Endothelial cell of umbilical vein (primary cell): ENCODE measurements at regions not wholly inside any gene's neighbourhood (a gene's known extent, or its start where the extent isn't known, plus 50 kb on each side); places are given as distances from the start of the nearest gene placed in this dataset.

Experiments
- BruUV-seq: library from RNA; stranded (reverse); fragments of 400-500 nt; replicated peaks from 2 replicates; lab custom pipeline; 2021; lab: Mats Ljungman, UMichigan
- CTCF ChIA-PET: fragments of 300-600, 350-600 bp; sonication (Branson Sonifier 250); formaldehyde crosslinking; loops from one replicate; lab custom pipeline; 2021; ENCODE audit warnings: antibody characterized with exemption, inconsistent platforms; lab: Charles Lee
- POLR2A ChIA-PET: fragments of 300-600, 350-600 bp; sonication (Branson Sonifier 250); formaldehyde crosslinking; loops from one replicate; lab custom pipeline; 2021; ENCODE audit warnings: antibody characterized with exemption, inconsistent platforms; lab: Charles Lee
- DNase-seq: peaks from one replicate; pipeline ENCODE4 v3.0.0-alpha.2; 2011; ENCODE audit warnings: low read depth, low spot score
- FAIRE-seq: peaks from 2 replicates; lab custom pipeline; 2011; peaks lifted over from hg19 to GRCh38; lab: Jason Lieb, UNC
- H2AFZ ChIP-seq: 2 replicates; pipeline ENCODE4 v1.6.0; 2012; ENCODE audit warnings: low read depth, low read length, control low read depth, inconsistent platforms
- H3K27ac ChIP-seq: 2 replicates; pipeline ENCODE4 v1.5.1; 2011; ENCODE audit warnings: low read depth, mild to moderate bottlenecking, control low read depth, low read length, moderate library complexity; ENCODE audit not compliant: insufficient read depth
- H3K27me3 ChIP-seq, 2 experiments: 2 replicates each; pipeline versions ENCODE4 v1.6.0 to v1.6.1; 2011; ENCODE audit warnings: low read length in 2 of 2, mixed read lengths in 1 of 2; ENCODE audit not compliant: control insufficient read depth in 2 of 2, insufficient read depth in 2 of 2
- H3K36me3 ChIP-seq, 2 experiments: 2 replicates in 1 of 2; 3 replicates in 1 of 2; pipeline ENCODE4 v1.5.1; 2011; ENCODE audit warnings: low read length in 2 of 2, mild to moderate bottlenecking in 1 of 2, moderate library complexity in 1 of 2; ENCODE audit not compliant: control insufficient read depth in 2 of 2, insufficient read depth in 2 of 2; ENCODE audit errors: extremely low read depth in 1 of 2
- H3K4me1 ChIP-seq: 3 replicates; pipeline ENCODE4 v1.5.1; 2011; ENCODE audit warnings: mild to moderate bottlenecking, low read length; ENCODE audit not compliant: control insufficient read depth, insufficient read depth; ENCODE audit errors: extremely low read depth
- H3K4me2 ChIP-seq: 2 replicates; pipeline ENCODE4 v1.6.1; 2011; ENCODE audit warnings: low read length, control low read depth, mixed read lengths; ENCODE audit not compliant: insufficient read depth
- H3K4me3 ChIP-seq, 3 experiments: fragments of 200-600 bp in 1 of 3; sonication (generic), shearing (Covaris generic) in 1 of 3; replicated peaks in 1 of 3; 2 replicates each; pipeline ENCODE4 v1.5.1; 2011 to 2016; ENCODE audit warnings: control low read depth in 3 of 3, low read length in 3 of 3, mild to moderate bottlenecking in 2 of 3, inconsistent platforms in 1 of 3, low read depth in 1 of 3, moderate library complexity in 1 of 3; ENCODE audit not compliant: insufficient read depth in 1 of 3
- H3K79me2 ChIP-seq: 2 replicates; pipeline ENCODE4 v1.6.0; 2012; ENCODE audit warnings: low read length, inconsistent platforms; ENCODE audit not compliant: control insufficient read depth, insufficient read depth
- H3K9ac ChIP-seq: replicated peaks from 2 replicates; pipeline ENCODE3; 2011; ENCODE audit warnings: low read length, control low read depth; ENCODE audit not compliant: insufficient read depth; ENCODE audit errors: extremely low read depth
- H3K9me1 ChIP-seq: replicated peaks from 3 replicates; pipeline ENCODE4 v1.6.0; 2011; ENCODE audit warnings: mild to moderate bottlenecking, low read length; ENCODE audit not compliant: control insufficient read depth, insufficient read depth; ENCODE audit errors: extremely low read depth
- H3K9me3 ChIP-seq: replicated peaks from 2 replicates; pipeline ENCODE4 v1.5.1; 2012; ENCODE audit warnings: low read length, inconsistent platforms; ENCODE audit not compliant: control insufficient read depth, insufficient read depth
- H4K20me1 ChIP-seq: replicated peaks from 2 replicates; pipeline ENCODE3; 2011; ENCODE audit warnings: mild to moderate bottlenecking, low read length; ENCODE audit not compliant: control insufficient read depth, insufficient read depth; ENCODE audit errors: extremely low read depth
- EZH2 ChIP-seq: IDR thresholded peaks from 2 replicates; pipeline ENCODE4 v1.6.1; 2012; ENCODE audit warnings: borderline replicate concordance, low read depth, mild to moderate bottlenecking, moderate library complexity, low read length, inconsistent platforms; ENCODE audit not compliant: severe bottlenecking
- GATA2 ChIP-seq: IDR thresholded peaks from 2 replicates; pipeline ENCODE4 v1.7.0; 2011; ENCODE audit warnings: low read depth, mild to moderate bottlenecking, moderate library complexity, mixed read lengths, low read length; ENCODE audit not compliant: insufficient read length, insufficient read depth
- JUN ChIP-seq: IDR thresholded peaks from 2 replicates; pipeline ENCODE4 v1.6.1; 2011; ENCODE audit warnings: borderline replicate concordance, low read depth; ENCODE audit not compliant: insufficient read length, insufficient read depth
- MYC ChIP-seq: IDR thresholded peaks from one replicate; pipeline ENCODE4 v1.6.1; 2011; ENCODE audit warnings: mild to moderate bottlenecking, low read depth, low read length
- POLR2A ChIP-seq: IDR thresholded peaks from 2 replicates; pipeline ENCODE4 v1.6.1; 2012; ENCODE audit warnings: low read depth, mild to moderate bottlenecking, control low read depth, low read length
- POLR2AphosphoS5 ChIP-seq: IDR thresholded peaks from 2 replicates; pipeline ENCODE4 v1.6.1; 2012; ENCODE audit warnings: low read depth, mild to moderate bottlenecking, control low read depth, low read length, moderate library complexity; ENCODE audit not compliant: insufficient read depth
- dilution Hi-C: fragments of 300-500 bp; cut with MboI; formaldehyde crosslinking; loops from one replicate; pipeline ENCODE4 v1.15.0; 2019; ENCODE audit warnings: low sequenced_read_pairs; ENCODE audit not compliant: extremely low pct_ligation_motif_present
- intact Hi-C: fragments of 100-400 bp; cut with micrococcal nuclease; formaldehyde crosslinking; loops from one replicate; pipeline ENCODE4 v1.10.0; 2022

DNA sequence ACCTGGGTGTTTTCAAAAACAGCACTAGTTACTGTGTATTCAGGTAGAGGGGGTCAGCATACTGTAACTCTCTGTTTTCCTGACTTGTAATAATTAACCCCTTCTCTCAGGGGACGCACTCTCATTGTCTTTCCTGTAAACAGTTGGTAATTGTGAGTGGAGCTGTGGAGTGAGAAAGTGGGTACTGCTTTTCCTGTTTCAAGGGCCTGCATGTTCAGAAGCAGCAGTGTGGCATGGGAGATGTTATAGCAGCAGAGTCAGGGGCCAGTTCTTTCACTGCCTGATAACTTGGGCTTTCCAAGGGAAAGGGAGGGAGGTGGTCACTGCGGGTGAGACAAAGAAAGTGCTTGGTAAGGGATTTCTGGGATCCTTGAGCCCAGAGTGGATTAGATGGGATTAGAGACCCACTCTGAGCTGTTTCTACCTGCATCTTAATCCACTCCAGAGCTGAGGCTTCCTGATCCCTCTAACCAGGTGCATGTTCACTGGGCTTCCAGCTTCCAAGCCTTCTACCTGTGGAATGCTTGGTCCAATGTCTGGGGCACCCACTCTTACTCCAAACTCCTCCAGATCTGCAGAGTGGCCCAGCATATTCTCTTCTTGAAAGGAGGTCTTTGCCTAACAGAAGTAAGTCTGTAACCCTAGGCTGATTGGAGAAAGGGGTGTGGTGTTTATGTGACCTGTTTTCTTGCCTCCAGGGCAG lies 105.2 kb downstream of the RPLP1 start:
- H3K4me2 ChIP-seq: peak overlapping the region; percentile 2
- FAIRE-seq: no peak
- intact Hi-C loops: loop anchor here (1.0 kb wide), 1 partner anchor 917 kb away; no protein-coding TSS in a partner anchor
- CTCF ChIA-PET: interaction anchor here (0.7 to 1.7 kb wide), 7 partner anchors 14 to 243 kb away, joined by 3 to 5 read pairs (median 4); no protein-coding TSS in a partner anchor
- no peak overlapping the region for H3K4me3 ChIP-seq
- H3K9ac ChIP-seq: peak overlapping the region; percentile 4
- H3K9me3 ChIP-seq: no peaks in the 10 kb centered on the region
- no peaks in the 10 kb centered on the region for H3K36me3 ChIP-seq
- peak overlapping the region; percentile 50 for H3K27ac ChIP-seq
- no peaks in the 10 kb centered on the region for H3K9me1 ChIP-seq
- no peaks in the 10 kb centered on the region for H3K27me3 ChIP-seq
- H3K4me1 ChIP-seq: peaks cover 14% of the 10 kb centered on the region
- dilution Hi-C loops: no loop called here
- peak overlapping the region; percentile 29 for H2AFZ ChIP-seq
- TF ChIP-seq POLR2A (no peak), POLR2AphosphoS5 (no peak), EZH2 (no peak), MYC (no peak), GATA2 (no peak), JUN (no peak)
- BruUV-seq: no TSS peak
- no peak for DNase-seq
- POLR2A ChIA-PET: interaction anchor here (0.8 to 1.2 kb wide), 2 partner anchors 14 to 16 kb away, joined by 3 to 4 read pairs; no protein-coding TSS in a partner anchor
- H4K20me1 ChIP-seq: no peaks in the 10 kb centered on the region
- no peaks in the 10 kb centered on the region for H3K79me2 ChIP-seq
